HCEC 1CT (cell line): ENCODE measurements at regions not wholly inside any gene's neighbourhood (a gene's known extent, or its start where the extent isn't known, plus 50 kb on each side); places are given as distances from the start of the nearest gene placed in this dataset.

Source experiments
- DNase-seq: peaks from one replicate; pipeline ENCODE4 v3.0.0-alpha.2; 2017

DNA sequence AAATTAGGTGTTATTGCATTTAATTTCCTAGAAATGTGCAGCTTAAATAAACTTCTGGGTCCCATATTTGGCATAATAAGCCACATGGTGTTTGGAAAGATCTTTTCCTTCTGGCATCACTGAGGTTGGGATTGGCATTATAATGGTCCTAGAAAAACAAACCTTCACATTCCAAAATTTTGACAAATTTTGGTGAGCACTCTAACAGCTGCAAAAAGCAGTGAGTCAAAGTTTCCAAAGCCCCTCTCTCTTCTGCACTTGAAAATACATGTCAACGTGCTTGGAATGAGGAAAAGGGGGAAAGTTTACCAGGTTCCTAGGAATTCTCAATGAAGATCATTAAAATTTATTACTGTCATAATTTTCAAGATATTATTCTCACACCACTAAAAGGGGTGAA is 77.8 kb upstream of the STK17B start:
- DNase-seq, result peak; percentile 79

DNA sequence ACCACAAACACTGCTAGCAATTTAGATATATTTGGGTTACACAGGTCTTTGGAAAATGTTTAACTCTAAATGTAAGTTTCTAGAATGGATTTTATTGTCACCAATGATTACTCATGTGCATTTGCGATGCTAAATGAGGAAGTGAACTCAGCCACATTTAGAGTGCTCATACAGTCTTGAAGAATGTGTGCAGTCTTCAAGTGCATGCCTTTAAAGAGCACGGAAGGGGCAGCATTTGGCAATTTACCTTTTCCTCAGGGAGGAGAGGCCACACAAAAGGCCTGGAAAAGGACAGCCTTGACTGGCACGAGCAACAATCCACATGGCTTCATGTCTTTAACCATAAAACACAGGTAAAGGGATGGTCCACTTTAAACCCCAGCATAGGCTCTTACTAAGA is 78.5 kb upstream of the STK17B start:
- peak; percentile 54 for DNase-seq

DNA sequence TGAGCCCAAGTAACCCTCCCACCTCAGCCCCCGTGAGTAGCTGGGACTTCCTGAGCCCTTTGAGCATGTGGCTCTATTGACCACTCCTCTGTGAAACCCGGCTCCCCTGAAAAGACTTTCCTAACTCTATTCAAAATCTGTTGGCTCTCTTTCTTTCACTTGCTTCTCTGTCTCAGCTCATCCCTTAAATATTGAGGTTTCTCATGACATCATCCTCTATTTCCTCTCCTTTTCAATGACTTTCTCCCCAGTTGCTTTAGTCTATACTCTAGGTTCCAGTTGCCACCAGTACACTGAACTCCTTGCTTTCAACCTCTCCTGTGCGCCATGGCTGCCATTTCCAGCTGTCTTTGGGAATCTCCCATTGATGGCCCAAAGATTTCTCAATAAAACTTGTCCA is 79.8 kb upstream of the STK17B start:
- no peak for DNase-seq

DNA sequence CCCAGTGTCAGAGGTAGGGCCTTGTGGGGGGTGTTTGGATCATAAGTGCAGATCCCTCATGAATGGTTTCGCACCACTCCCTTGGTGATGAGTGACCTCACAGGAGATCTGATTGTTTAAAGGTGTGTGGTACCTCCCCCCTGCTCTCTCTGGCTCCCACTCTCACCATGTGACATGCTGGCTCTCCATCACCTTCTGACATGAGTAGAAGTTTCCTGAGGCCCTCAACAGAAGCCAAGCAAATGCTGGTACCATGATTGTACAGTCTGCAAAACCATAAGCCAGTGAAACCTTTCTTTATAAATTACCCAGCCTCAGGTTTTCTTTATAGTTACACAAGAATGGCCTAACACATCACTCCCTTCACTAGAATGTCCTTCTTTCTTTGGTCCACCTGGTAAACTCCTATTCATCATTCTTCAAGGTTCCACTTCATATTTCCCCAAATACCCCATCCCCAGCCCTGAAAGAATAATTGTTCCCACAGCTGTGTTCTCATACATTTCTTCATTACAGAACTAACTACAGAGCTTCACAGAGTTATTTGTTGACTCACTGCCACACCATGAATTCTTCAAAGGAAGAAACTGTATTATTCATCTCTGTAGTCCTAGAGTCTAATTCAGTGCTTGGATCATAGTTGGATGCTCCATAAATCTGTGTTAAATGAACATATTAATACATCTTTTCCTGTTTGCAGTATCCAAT is 81.2 kb upstream of the STK17B start:
- DNase-seq, result peak; percentile 61

DNA sequence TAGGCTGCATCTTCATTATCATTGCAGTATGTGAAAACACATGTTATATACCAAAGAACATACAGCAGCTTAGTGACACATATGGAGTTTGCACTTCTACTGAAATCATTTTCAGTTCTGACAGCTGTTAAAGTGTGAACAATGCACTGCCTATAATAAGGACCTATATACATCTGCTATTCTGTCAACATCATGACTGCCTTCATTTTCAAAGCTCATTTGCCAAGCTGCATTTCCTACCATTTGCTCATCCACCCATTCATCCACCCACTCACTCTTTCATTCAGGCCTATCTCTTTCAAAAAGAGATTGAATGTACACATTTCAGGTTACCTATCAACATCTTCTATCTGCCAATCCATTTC is 81.7 kb upstream of the STK17B start:
- no peak for DNase-seq

DNA sequence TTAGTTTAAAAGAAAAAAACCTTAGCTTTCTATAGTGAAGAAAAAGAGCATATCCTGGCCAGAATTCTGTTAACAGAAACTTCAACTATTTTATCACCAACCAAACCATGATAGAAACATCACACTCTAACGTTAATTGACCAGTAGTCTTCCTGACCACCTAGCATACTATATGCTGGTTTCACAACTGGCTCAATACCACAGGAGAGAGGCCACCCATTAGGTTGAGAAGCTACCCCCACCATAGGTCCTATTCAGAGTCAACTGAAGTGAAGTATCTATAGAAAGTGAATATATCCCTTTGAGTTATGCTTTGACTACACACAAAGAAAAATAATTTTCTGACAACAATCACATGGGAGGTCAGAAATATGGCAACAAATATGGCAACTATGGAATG is 85.2 kb upstream of the STK17B start:
- no peak for DNase-seq

DNA sequence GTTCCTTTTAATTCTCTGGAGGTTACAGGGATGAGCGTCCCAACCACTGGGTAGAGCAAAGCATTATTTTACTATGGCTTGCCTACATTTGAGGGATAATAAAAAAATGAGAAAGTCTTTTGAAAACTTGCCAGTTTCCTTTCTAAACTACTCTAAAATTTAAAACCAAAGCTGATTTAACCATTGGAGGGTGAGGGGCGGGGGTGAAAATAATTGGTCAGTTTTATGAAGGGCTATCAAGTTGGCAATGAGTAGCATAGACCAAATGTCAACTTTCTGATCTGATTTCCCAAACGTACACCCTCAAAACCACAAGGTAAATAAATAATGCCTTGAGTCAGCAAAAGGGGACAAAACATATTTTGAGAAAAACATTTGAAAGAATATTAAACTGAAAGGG is 85.7 kb upstream of the STK17B start:
- no peak for DNase-seq

DNA sequence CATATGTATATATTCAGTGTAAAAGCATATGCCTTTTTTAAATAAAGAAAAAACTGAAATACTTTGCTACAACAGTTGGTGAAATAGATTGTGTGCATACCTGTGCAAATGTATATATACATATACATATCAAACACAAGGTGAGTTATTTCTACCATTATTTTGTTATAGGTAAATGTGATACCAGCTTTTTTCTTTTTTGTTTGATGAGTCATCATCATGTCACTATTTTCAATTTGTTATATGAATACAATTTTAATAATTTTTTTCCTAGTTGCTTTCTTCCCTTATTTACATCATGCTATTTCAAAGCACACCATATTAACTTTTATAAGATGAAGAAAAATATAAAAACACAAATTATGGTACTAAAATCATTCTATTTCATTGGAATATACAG is 87.0 kb upstream of the STK17B start:
- DNase-seq, result no peak

DNA sequence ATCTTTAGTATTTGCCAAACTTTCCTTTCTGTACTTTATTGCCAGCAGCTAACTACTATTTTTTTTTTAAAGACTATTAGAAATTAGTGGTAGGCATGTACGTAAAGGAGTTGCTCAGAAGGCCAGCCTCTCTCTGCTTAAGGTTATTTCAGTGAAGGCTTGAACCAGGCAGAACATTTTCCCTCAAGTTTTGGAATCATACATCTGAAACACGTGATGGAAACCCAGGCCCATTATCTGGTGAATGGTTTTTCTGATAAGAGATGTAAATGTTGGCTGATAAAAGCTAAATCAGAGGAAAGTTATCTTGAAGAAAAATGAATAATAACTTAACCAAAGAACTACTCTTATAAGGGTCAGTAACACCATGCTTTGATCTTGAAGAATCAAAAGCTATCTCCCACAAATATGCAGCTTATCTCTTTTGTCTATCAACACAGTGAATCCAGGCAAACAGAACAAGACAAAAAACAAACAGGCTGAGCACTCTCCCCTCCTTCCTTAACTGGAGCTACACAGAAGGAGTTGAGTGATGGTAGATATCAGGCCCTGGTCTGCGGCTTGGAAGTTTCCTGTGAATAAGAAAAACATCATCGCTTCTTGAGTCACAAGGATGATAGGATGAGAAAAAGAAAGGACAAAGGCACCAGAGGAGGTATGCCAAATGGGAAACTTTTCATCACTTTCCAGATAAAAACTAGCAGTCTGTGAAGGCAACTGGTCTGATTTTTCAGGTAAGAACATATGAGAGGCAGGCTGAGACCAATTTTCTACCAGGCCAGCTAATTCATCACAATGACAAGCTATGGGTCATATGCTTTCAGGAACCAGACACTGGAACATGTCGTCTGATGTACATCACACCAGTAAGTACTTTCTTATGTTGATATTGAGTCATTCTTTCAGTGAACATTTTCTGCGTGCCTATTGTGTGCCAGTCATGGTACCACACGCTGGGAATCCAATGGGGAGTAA is 88.4 kb upstream of the STK17B start:
- DNase-seq, result peak; percentile 51

DNA sequence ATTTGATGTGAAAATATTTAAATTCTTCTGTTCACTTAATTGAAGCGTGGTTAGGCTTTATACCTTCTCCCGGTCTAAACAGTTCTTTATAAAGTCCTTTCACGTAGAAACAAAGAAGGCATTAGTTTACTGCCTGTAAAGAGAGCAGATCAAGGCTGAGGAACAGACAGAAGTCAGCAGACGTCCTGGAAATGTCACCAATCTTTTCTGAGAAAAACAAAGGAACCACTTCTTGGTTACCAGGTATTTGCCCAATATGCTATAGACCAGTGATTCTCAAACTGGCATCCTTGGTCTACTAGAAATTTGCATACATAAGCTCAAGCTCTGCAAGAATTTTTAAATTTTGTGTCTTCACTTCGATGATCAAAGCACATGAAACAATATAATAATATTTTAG is 89.2 kb upstream of the STK17B start:
- DNase-seq, result no peak

DNA sequence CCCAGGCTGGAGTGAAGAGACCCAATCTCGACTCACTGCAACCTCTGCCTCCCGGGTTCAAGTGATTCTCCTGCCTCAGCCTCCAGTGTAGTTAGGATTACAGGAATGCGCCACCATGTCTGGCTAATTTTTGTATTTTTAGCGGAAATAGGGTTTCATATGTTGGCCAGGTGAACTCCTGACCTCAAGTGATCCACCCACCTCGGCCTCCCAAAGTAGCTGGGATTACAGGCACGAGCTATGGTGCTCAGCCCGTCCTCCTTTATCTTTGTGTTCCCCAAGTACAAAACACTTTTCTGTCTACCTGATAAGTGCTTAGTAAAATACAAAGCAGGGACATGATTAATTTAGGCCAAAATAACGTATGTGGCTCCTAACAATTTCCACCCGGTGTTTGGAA is 91.2 kb upstream of the STK17B start:
- DNase-seq, result no peak

DNA sequence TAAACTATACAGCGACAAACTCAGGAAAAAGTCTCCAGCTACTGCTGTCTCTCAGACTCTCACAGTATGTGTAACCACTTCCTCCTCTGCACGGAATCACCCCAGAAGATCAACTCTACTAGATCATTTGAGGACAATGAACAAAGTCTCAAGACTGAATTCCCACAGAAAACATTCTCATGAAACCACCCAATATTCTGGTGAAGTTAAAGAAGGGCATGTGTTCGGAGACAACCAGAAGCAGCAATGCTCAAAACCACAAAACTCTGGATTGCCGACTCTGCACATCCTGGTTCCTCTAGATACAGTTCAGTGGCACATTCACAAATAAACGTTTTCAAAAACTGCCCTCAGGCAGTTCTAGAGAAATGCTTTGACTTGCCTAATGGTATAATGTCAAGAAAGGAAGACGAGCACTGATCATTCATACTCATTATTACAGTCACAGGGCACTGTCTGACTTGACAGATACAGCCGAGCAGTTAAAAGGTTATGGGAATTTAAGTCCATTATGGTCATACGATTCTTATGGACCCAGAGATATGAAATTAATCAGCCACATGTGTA is 91.9 kb upstream of the STK17B start:
- DNase-seq, result no peak

DNA sequence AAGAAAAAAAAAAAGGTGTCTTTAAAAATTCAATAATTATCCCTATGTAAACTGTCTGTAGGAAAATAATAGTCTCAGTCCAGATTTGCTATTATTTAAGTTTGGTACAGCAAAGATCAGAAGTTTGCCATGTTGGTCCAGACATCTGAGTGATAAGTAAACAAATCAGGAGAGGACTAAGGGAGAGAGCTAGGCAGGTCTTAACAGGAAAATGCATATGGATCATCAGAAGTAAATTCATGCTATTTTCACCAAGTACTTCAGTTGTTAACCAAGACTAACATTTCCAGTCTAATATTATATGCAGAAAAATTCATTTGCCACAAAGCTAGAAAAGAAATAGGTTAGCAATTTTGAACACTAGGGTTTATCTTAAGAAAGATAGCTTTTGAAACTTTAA is 95.0 kb upstream of the STK17B start:
- DNase-seq, result no peak

DNA sequence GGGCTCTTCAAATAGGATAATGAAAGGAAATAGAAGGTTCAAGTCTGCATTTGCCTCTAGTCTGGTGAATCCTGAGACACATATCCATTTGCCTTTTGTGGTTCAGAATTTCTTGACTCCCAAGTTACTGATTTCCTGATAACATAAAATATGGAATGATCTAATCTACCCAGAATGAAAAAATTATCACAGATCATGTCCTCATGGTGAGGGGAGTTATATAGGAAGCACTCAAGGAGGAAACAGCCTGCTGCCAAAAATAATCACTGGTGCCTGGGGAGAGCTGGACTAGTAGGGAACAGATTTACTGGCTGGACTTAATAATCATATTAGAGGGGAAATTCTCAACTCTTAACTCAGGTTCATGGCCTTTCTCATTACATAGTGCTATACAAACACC is 95.5 kb upstream of the STK17B start:
- no peak for DNase-seq

DNA sequence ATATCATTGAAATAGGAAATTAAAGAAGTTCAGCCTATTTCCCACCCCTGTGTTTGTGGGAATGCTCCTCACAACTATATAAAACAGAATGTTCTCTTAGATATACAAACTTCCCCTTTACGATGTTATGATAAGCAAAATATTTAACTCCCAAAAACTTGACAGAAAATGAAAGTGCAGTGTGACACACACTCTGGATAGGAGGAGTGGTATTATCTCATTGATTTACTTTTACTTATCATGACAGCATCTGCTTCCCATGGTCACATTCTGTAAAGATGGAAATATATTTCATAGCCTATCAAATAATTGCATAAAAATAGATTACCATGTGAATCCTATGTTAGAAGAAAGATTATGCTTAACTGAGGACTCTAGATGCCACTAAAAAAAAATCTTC is 96.6 kb upstream of the STK17B start:
- DNase-seq, result no peak

DNA sequence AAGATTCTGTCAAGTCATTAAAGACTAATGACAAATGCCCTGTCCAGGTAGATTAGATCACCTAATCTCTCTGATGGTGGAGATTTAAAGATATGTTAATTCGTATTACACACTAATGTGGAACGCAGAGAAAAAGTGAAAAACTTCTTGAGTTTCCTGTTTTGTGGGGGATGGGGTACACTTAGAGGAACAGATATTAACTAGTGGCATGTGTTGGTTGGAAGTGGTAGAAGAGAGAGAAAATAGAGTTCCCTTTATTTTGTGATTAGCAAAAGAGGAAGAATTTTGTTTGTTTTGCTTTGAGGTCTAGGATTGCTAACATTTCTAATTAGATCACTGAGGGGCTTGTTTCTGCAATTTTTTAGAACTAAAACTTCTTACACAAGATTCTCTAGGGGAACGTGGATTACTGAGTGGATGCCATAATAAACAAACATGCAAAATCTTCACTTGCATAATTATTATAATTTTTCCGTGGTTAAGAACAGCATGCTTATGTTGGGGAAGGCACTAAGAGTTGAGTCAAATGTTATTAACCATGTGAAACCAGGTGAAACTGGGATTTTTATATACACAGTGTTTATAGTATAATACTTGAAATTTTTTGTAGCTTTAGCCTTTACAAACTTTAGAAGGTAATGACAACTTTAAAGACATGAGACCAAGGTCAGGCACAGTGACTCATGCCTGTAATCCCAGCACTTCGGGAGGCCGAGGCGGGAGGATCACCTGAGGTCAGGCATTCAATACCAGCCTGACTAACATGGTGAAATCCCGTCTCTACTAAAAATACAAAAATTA is 97.4 kb upstream of the STK17B start:
- peak; percentile 44 for DNase-seq

DNA sequence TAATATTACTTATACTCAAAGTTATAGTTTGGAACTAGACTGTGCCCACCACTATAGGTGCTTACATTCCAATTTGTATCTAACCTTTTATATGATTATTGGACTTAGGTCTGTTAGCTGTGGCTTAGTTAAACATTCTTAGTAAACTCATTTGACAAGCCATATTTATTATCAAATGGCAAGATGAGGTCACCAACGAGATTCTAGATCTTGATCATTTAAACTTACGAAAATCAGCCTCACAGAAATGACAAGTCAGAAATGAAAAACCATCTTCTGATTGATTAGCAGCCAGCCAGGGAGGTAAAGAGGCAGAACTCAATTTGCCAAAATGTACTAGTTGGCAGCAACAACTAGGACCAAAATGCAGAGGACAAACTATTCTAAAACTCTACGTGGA is 100.4 kb upstream of the STK17B start:
- no peak for DNase-seq

DNA sequence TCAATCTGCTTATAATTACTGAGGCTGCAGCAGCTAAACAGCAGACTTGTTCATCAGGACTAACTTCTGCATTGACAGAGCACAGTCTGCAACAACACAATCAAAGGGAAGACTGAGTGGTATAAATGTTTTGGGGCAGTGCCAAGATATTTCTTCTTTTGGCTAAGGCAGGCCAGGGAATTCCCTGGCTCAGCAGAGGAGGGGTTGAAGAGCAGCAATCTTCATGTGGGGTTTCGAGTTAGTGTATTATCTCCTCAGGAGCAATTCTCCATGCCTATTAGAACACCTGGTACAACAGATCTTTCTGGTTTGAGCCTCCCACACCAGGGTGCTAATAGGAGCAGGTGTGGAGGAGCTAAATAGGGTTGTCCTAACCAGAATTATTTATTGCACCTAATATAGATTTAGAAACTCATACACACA is 103.0 kb upstream of the STK17B start:
- DNase-seq, result no peak

DNA sequence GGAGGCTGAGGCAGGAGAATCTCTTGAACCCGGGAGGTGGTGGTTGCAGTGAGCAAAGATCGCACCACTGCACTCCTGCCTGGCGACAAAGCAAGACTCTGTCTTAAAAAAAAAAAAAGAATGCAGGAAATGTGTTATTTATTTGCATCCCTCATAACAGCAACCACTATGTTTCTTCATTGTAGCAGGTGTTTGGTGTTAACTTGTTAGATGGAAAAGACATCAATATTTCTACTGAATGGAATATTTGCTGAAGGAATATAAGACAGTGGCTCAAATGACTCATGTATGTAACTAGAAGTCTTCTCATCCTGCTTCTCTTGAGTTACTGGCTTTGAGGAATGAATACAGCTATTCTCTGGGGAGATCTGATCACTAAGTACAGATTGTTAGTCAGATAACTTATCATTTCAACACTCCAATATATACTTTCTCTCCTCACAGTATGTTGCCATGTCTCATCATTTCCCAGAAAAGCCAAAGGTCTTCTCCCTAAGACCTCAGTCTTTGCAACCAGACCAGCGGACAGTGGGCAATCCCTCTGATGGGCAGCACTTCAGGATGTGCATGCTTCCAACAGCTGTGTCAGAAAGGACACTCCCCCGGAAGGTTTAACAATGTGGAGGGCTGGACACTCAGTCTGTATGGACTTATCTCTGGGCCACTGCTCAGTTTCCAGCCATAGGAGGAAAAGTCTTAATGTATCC is 104.4 kb upstream of the STK17B start:
- peak; percentile 56 for DNase-seq

DNA sequence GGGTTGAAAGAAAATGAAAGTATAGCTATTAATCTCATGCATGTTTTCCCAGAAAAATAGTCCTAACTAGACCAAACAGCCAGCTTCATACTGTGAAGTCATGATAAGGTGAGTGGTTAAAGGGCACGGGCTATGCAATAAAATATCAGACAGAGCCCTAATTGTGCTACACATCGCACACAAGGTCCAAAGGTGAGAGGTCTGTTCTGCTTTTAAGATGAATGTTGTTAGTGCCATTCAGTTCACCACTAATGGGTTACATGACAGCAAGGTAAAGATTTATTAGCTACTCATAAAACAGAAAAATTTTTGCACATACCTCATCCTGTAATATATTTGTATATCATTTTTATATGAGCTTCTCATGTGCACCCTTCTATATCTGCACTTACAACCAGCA is 105.0 kb upstream of the STK17B start:
- no peak for DNase-seq

DNA sequence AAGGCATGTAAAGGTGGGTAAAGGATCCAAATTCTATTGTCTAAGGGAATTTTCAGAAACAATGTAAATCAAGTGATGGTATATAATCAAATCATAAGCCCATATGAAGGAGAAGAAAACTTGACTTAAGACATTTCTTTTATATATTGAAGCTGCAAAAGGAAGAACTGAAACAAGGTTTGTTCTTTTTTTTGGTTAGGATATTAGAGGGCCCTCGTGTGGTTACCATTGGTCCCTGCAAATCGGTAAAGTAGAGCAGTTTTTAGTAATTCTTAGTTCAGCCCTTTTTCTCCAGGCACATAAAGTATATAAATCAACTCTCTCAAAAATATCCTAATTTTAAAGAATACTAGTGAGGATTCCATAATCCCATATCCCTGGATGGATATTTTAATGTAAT is 105.6 kb upstream of the STK17B start:
- DNase-seq, result peak; percentile 54

DNA sequence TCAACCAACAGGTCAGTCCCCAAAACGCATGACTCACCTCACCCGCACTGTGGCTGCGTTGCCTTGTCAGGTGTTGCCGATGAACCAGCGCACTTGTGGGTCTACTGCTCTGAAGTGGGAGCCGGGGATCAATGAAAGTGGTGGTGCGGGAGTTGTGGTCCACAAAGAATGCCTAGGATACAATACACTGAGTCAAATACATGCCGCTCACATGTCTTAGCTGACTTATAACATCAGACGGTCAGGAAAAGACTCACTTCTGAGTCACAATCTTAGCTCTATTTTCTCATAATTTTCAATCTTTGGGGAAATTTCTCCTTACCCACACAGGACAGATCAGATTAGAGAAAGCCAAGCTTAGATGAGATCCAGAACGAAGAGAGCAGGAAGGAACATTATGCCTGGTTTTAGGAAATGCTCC is 107.1 kb upstream of the STK17B start:
- peak; percentile 93 for DNase-seq

DNA sequence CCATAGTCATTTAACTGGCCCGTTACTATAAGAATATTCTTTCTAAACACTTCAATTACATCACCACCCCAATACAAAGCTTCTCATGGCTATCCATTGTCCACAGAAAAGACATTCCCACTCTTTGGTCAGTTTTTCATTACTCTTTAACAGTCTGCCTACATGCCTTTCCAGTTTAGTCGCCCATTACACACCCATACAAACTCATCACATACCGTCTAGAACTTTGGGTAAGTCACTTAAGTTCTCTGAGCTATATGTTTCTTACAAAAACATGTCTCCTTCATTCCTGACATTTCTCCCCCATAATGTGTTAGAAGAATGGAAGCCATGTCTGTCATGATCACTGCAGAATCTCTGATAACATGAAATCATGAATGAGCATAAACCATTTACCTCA is 108.2 kb upstream of the STK17B start:
- peak; percentile 24 for DNase-seq
